GM12878 (cell line): ENCODE measurements at regions not wholly inside any gene's neighbourhood (a gene's known extent, or its start where the extent isn't known, plus 50 kb on each side); places are given as distances from the start of the nearest gene placed in this dataset.

Experiments
- ATAC-seq: fragments of 200-7000 bp; cut with Tn5 transposase; 3 replicates; pipeline ENCODE4 v1.9.1; 2020; ENCODE audit warnings: mild to moderate bottlenecking, moderate library complexity
- BruUV-seq: library from RNA; stranded (reverse); fragments of 400-500 nt; replicated peaks from 2 replicates; lab custom pipeline; 2021; lab: Mats Ljungman, UMichigan
- CTCF ChIA-PET: fragments of 300-600 bp; sonication (Branson Sonifier 250); formaldehyde crosslinking; extraction: SDS; loops from one replicate; lab custom pipeline; 2021; ENCODE audit warnings: inconsistent platforms; lab: Yijun Ruan, JAX
- POLR2A ChIA-PET: fragments of 350-600 bp; formaldehyde crosslinking; extraction: SDS; loops from one replicate; lab custom pipeline; 2021; ENCODE audit warnings: inconsistent platforms; lab: Charles Lee
- RAD21 ChIA-PET: fragments of 300-600 bp; sonication (Branson Sonifier 250); formaldehyde crosslinking; loops from one replicate; lab custom pipeline; 2023; ENCODE audit warnings: antibody characterized with exemption; ENCODE audit not compliant: unreplicated experiment; lab: Charles Lee
- SMC1A ChIA-PET: fragments of 300-600 bp; sonication (Branson Sonifier 250); formaldehyde crosslinking; loops from one replicate; lab custom pipeline; 2023; ENCODE audit not compliant: unreplicated experiment, uncharacterized antibody; lab: Charles Lee
- DNase-seq: peaks from one replicate; pipeline ENCODE4 v3.0.0-alpha.2; 2011; ENCODE audit warnings: low read depth, low spot score
- FAIRE-seq: peaks from 3 replicates; lab custom pipeline; 2011; peaks lifted over from hg19 to GRCh38; lab: Jason Lieb, UNC
- H2AFZ ChIP-seq: 2 replicates; pipeline ENCODE4 v1.6.0; 2011; ENCODE audit warnings: low read depth, low read length, control low read depth; ENCODE audit not compliant: control insufficient read depth
- H3K27ac ChIP-seq: 2 replicates; pipeline ENCODE4 v1.5.1; 2011; ENCODE audit warnings: control low read depth; ENCODE audit not compliant: control insufficient read depth, insufficient read depth
- H3K27me3 ChIP-seq, 2 experiments: replicated peaks in 1 of 2; 2 replicates each; pipeline versions ENCODE4 v1.6.0 to v1.6.1; 2011; ENCODE audit warnings: low read length in 1 of 2; ENCODE audit not compliant: control insufficient read depth in 2 of 2, insufficient read depth in 2 of 2
- H3K36me3 ChIP-seq, 2 experiments: 2 replicates each; pipeline ENCODE4 v1.5.1; 2011; ENCODE audit warnings: low read length in 1 of 2; ENCODE audit not compliant: control insufficient read depth in 2 of 2, insufficient read depth in 2 of 2
- H3K4me1 ChIP-seq: 2 replicates; pipeline ENCODE4 v1.6.1; 2011; ENCODE audit warnings: mild to moderate bottlenecking, low read length, moderate library complexity, mixed read lengths; ENCODE audit not compliant: control insufficient read depth, insufficient read depth
- H3K4me2 ChIP-seq: 2 replicates; pipeline ENCODE4 v1.6.0; 2011; ENCODE audit warnings: control low read depth; ENCODE audit not compliant: control insufficient read depth, insufficient read depth
- H3K4me3 ChIP-seq: fragments of 200-600 bp; sonication (generic); 2 replicates; pipeline ENCODE4 v1.5.1; 2016
- H3K79me2 ChIP-seq: 2 replicates; pipeline ENCODE4 v1.6.0; 2011; ENCODE audit warnings: low read length; ENCODE audit not compliant: control insufficient read depth, insufficient read depth
- H3K9ac ChIP-seq: 2 replicates; pipeline ENCODE4 v1.8.0; 2011; ENCODE audit warnings: low read length, control low read depth, mixed read lengths; ENCODE audit not compliant: control insufficient read depth, insufficient read depth
- H3K9me3 ChIP-seq: replicated peaks from 3 replicates; pipeline ENCODE4 v1.5.1; 2011; ENCODE audit warnings: mild to moderate bottlenecking, low read length; ENCODE audit not compliant: control insufficient read depth, insufficient read depth
- H4K20me1 ChIP-seq: 2 replicates; pipeline ENCODE4 v1.6.0; 2011; ENCODE audit not compliant: control insufficient read depth, insufficient read depth
- CHD2 ChIP-seq: IDR thresholded peaks from 2 replicates; pipeline ENCODE4 v1.6.1; 2011; ENCODE audit warnings: low read depth, low read length, improper control_type of control experiment, borderline replicate concordance
- MAX ChIP-seq: IDR thresholded peaks from 2 replicates; pipeline ENCODE4 v1.6.1; 2012; ENCODE audit warnings: low read depth, low read length, improper control_type of control experiment
- NR2F1 ChIP-seq: fragments of 450-650 bp; conservative IDR thresholded peaks from 2 replicates; pipeline ENCODE4 v1.6.1; 2017; ENCODE audit warnings: mild to moderate bottlenecking
- RAD21 ChIP-seq: IDR thresholded peaks from 2 replicates; pipeline ENCODE4 v1.6.1; 2011; ENCODE audit warnings: mild to moderate bottlenecking, low read depth, low read length, moderate library complexity; ENCODE audit not compliant: insufficient read depth
- TCF3 ChIP-seq: IDR thresholded peaks from 2 replicates; pipeline ENCODE4 v1.6.1; 2012; ENCODE audit warnings: low read depth, mild to moderate bottlenecking, low read length, borderline replicate concordance; ENCODE audit not compliant: insufficient read depth
- ZBTB33 ChIP-seq: fragments of 450-650 bp; IDR thresholded peaks from 2 replicates; pipeline ENCODE4 v1.6.1; 2017; ENCODE audit warnings: mild to moderate bottlenecking
- ZNF207 ChIP-seq: fragments of 450-650 bp; IDR thresholded peaks from 2 replicates; pipeline ENCODE4 v1.6.1; 2014; ENCODE audit warnings: antibody characterized with exemption, mild to moderate bottlenecking, borderline replicate concordance
- WGBS: methylation state at CpG from one replicate; pipeline ENCODE4 v1.1.6; 2016; ENCODE audit warnings: low lambda C conversion rate; ENCODE audit not compliant: insufficient replicate concordance, insufficient coverage; ENCODE audit errors: missing lambda C conversion rate; 5-methylcytosine and 5-hydroxymethylcytosine counted together
- in situ Hi-C: fragments of 300-500 bp; cut with MboI; formaldehyde crosslinking; loops from 9 replicates; pipeline ENCODE4 v1.14.3; 2018; ENCODE audit warnings: mixed read lengths
- intact Hi-C: fragments of 100-400 bp; cut with micrococcal nuclease; formaldehyde crosslinking; loops from one replicate; pipeline ENCODE4 v1.14.2; 2022; ENCODE audit not compliant: unreplicated experiment

DNA sequence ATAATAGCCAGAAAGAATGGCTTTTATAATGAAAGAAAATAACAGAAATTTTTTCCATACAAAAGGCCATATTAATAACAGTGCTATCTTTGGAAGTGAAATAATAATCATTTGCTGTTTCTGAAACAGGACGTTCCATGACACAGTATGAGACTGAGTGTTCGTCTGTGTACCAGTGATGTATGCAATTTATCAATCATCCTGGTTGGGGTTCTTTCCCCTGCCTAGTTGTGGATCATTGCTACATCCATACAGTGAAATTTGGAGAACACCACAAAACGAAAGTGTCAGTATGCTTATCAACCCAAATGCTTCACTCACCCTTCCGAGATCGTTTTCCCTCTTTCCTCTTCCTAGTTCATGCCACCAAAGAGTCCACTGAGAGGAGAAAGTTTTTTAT, 151.4 kb upstream of the PRDM1 start:
- in situ Hi-C loops: no loop called here
- DNase-seq (no peak), FAIRE-seq (no peak), ATAC-seq (no peak)
- no TSS peak for BruUV-seq
- POLR2A ChIA-PET: no interaction called here
- 26% methylated on average over 5 of the region's 5 CpGs for WGBS
- no peak overlapping the region for H3K27ac ChIP-seq
- H2AFZ ChIP-seq: no peak overlapping the region
- CTCF ChIA-PET: no interaction called here
- peaks cover 2 to 3% of the 10 kb centered on the region in 2 experiments; a peak in 3 of 4 replicates for H3K27me3 ChIP-seq
- intact Hi-C loops: no loop called here
- TF ChIP-seq ZBTB33 (no peak), NR2F1 (no peak), ZNF207 (no peak), TCF3 (no peak), MAX (no peak), CHD2 (no peak), RAD21 (no peak)
- SMC1A ChIA-PET: no interaction called here
- RAD21 ChIA-PET: no interaction called here
- no peaks in the 10 kb centered on the region for H3K79me2 ChIP-seq
- H3K9ac ChIP-seq: no peak overlapping the region
- H3K4me1 ChIP-seq: no peaks in the 10 kb centered on the region
- no peak overlapping the region for H3K4me2 ChIP-seq
- no peak overlapping the region for H3K4me3 ChIP-seq
- no peaks in the 10 kb centered on the region for H3K36me3 ChIP-seq
- no peaks in the 10 kb centered on the region for H3K9me3 ChIP-seq
- no peaks in the 10 kb centered on the region for H4K20me1 ChIP-seq
